Naive thymus-derived CD4-positive, alpha-beta T cell (primary cell): ENCODE measurements at regions not wholly inside any gene's neighbourhood (a gene's known extent, or its start where the extent isn't known, plus 50 kb on each side); places are given as distances from the start of the nearest gene placed in this dataset.

Source experiments
- ATAC-seq: fragments of 150-1000 bp; cut with Tn5 transposase; 2 replicates; pipeline ENCODE4 v1.10.0; 2021; ENCODE audit warnings: mild to moderate bottlenecking, moderate library complexity
- CTCF ChIA-PET: fragments of 350-600 bp; sonication (Branson Sonifier 250); formaldehyde crosslinking; loops from one replicate; lab custom pipeline; 2021; ENCODE audit warnings: antibody characterized with exemption; lab: Charles Lee
- POLR2A ChIA-PET: fragments of 350-600 bp; sonication (Branson Sonifier 250); formaldehyde crosslinking; loops from one replicate; lab custom pipeline; 2021; ENCODE audit warnings: antibody characterized with exemption, inconsistent platforms; lab: Charles Lee
- DNase-seq, 9 donors: peaks; one replicate each; pipeline versions ENCODE4 v3.0.0 to v3.0.0-alpha.2; 2020 to 2022; ENCODE audit warnings: mixed read lengths in 1 of 9
- H3K27ac ChIP-seq: one replicate; pipeline ENCODE4 v1.7.0; 2013; ENCODE audit warnings: mild to moderate bottlenecking, low read depth, low read length, moderate library complexity
- H3K27me3 ChIP-seq, 2 donors: one replicate each; pipeline ENCODE4 v1.7.0; 2013; ENCODE audit warnings: low read length in 2 of 2, mild to moderate bottlenecking in 2 of 2, moderate library complexity in 2 of 2; ENCODE audit not compliant: control insufficient read depth in 2 of 2, insufficient read depth in 2 of 2
- H3K36me3 ChIP-seq, 3 experiments: 1 replicate in 2 of 3; 2 replicates in 1 of 3; pipeline ENCODE4 v1.7.0; 2013; ENCODE audit warnings: low read length in 3 of 3, mild to moderate bottlenecking in 3 of 3, moderate library complexity in 1 of 3; ENCODE audit not compliant: insufficient read depth in 3 of 3, control insufficient read depth in 2 of 3
- H3K4me1 ChIP-seq, 2 donors: one replicate each; pipeline ENCODE4 v1.7.0; 2013; ENCODE audit warnings: low read length in 2 of 2, mild to moderate bottlenecking in 2 of 2, moderate library complexity in 1 of 2; ENCODE audit not compliant: control insufficient read depth in 2 of 2, insufficient read depth in 2 of 2
- H3K4me3 ChIP-seq: 2 replicates; pipeline ENCODE4 v1.7.0; 2013; ENCODE audit warnings: mild to moderate bottlenecking, low read length
- H3K9me3 ChIP-seq, 3 experiments: 1 replicate in 2 of 3; 2 replicates in 1 of 3; pipeline ENCODE4 v1.7.0; 2013; ENCODE audit warnings: low read length in 3 of 3; ENCODE audit not compliant: control insufficient read depth in 2 of 3
- H3K27ac Mint-ChIP-seq, 9 donors: one replicate each; pipeline ENCODE4 v1.8.0; 2020 to 2022; ENCODE audit warnings: mixed read lengths in 9 of 9, mild to moderate bottlenecking in 8 of 9, moderate library complexity in 5 of 9, inconsistent platforms in 2 of 9
- H3K27me3 Mint-ChIP-seq, 5 donors: one replicate each; pipeline ENCODE4 v1.8.0; 2021 to 2022; ENCODE audit warnings: mixed read lengths in 5 of 5, mild to moderate bottlenecking in 1 of 5
- H3K36me3 Mint-ChIP-seq, 5 donors: one replicate each; pipeline ENCODE4 v1.8.0; 2020 to 2022; ENCODE audit warnings: mixed read lengths in 5 of 5, mild to moderate bottlenecking in 3 of 5, inconsistent platforms in 1 of 5
- H3K4me1 Mint-ChIP-seq, 7 donors: one replicate each; pipeline ENCODE4 v1.8.0; 2020 to 2022; ENCODE audit warnings: mixed read lengths in 7 of 7, mild to moderate bottlenecking in 3 of 7, inconsistent platforms in 1 of 7
- H3K4me3 Mint-ChIP-seq, 10 donors: one replicate each; pipeline ENCODE4 v1.8.0; 2020 to 2022; ENCODE audit warnings: mild to moderate bottlenecking in 10 of 10, mixed read lengths in 10 of 10, moderate library complexity in 6 of 10, inconsistent platforms in 2 of 10
- H3K9me3 Mint-ChIP-seq, 11 donors: one replicate each; pipeline ENCODE4 v1.8.0; 2020 to 2022; ENCODE audit warnings: mixed read lengths in 11 of 11, mild to moderate bottlenecking in 4 of 11, inconsistent platforms in 1 of 11, moderate library complexity in 1 of 11
- intact Hi-C, 2 donors: fragments of 100-400 bp; cut with micrococcal nuclease; formaldehyde crosslinking; loops; one replicate each; pipeline ENCODE4 v1.15.1; 2023

DNA sequence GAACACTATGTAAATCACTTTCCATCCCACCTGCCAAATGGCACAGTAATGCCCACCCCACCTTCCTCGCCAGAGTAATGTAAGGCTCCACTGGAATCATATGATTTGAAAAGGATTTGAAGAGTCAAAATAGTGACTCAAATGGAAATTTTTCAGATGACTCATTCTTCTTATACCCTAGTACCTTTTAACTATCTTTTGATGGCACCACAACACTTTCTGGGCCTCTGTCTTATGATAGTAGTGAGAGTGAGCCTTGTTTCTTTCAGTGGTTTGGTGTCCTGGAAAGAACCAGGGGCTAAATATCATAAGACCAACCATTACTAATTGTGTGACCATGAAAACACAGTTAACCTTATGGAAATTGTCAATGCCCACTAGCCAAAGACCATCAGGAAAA lies 235.4 kb upstream of the SLC14A2 start:
- ATAC-seq (no peak), DNase-seq (no peak)
- Histone ChIP-seq H3K4me3 (no peak overlapping the region), H3K9me3 (no peaks in the 10 kb centered on the region), H3K4me1 (no peaks in the 10 kb centered on the region), H3K27me3 (no peaks in the 10 kb centered on the region), H3K27ac (no peak overlapping the region), H3K36me3 (no peaks in the 10 kb centered on the region)
- intact Hi-C loops, result loop anchor here in 1 of 2 donors (10.0 kb wide), 1 partner anchor 1245 kb away; no protein-coding TSS in a partner anchor
- no peaks in the 10 kb centered on the region for H3K4me1 Mint-ChIP-seq
- H3K4me3 Mint-ChIP-seq, result no peak overlapping the region
- H3K27me3 Mint-ChIP-seq, result peaks cover 18 to 34% (median 28%) of the 10 kb centered on the region in 5 donors
- H3K36me3 Mint-ChIP-seq, result no peaks in the 10 kb centered on the region
- POLR2A ChIA-PET, result no interaction called here
- CTCF ChIA-PET, result no interaction called here
- peaks cover 0 to 3% (median 0%) of the 10 kb centered on the region in 11 donors for H3K9me3 Mint-ChIP-seq
- H3K27ac Mint-ChIP-seq, result no peak overlapping the region

DNA sequence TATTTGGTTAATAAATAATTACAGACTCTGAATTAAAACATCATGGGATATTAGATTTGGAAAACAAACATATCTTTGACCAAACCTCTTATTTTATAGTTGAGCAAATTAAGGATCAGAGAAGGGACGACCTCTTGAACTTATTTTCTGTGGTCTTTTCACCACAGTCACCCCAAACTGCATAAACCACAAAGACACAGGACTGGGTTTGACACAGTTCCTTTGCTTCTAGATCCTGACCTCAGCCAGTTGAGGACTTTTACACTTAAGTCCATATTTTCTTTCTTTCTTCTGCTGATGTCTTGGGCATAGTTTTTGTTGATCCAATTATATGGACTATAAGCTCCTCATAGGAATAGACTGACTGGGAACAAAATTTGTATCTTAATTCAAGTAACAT lies 234.0 kb upstream of the SLC14A2 start:
- Histone ChIP-seq H3K27ac (no peak overlapping the region), H3K4me3 (no peak overlapping the region), H3K4me1 (no peaks in the 10 kb centered on the region), H3K27me3 (no peaks in the 10 kb centered on the region), H3K9me3 (no peaks in the 10 kb centered on the region), H3K36me3 (no peaks in the 10 kb centered on the region)
- H3K27ac Mint-ChIP-seq, result no peak overlapping the region
- H3K4me1 Mint-ChIP-seq, result no peaks in the 10 kb centered on the region
- intact Hi-C loops, result loop anchor here in 1 of 2 donors (10.0 kb wide), 1 partner anchor 1246 kb away; no protein-coding TSS in a partner anchor
- POLR2A ChIA-PET, result no interaction called here
- no peaks in the 10 kb centered on the region for H3K36me3 Mint-ChIP-seq
- CTCF ChIA-PET, result no interaction called here
- H3K27me3 Mint-ChIP-seq, result peaks cover 25 to 38% (median 34%) of the 10 kb centered on the region in 5 donors
- ATAC-seq (no peak), DNase-seq (no peak)
- H3K4me3 Mint-ChIP-seq, result no peak overlapping the region
- peaks cover 0 to 1% (median 0%) of the 10 kb centered on the region in 11 donors for H3K9me3 Mint-ChIP-seq

DNA sequence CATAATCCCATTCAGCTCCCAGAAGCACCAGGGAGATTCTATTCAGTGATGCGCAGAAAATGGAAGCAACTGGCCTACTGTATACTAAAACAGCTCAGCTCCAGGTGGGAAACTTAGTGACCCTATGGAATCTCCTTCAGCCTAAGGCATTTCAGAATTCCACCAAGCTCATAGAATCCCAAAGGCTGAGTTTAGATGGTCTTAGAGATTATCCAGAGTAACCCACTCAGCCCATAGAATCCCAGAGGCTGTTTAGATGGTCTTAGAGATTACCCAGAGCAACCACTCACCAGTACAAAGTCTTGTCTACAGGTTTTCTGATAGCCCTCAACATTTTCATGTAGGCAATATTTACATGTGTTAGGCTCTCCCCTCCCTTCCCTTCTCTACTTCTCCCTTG lies 232.0 kb upstream of the SLC14A2 start:
- Histone ChIP-seq H3K27ac (no peak overlapping the region), H3K4me3 (no peak overlapping the region), H3K4me1 (no peaks in the 10 kb centered on the region), H3K36me3 (no peaks in the 10 kb centered on the region), H3K27me3 (no peaks in the 10 kb centered on the region), H3K9me3 (no peaks in the 10 kb centered on the region)
- ATAC-seq, result no peak
- DNase-seq, result no peak
- intact Hi-C loops, result loop anchor here in 1 of 2 donors (10.0 kb wide), 1 partner anchor 1248 kb away; no protein-coding TSS in a partner anchor
- CTCF ChIA-PET, result no interaction called here
- POLR2A ChIA-PET, result no interaction called here
- peaks cover 0 to 3% (median 0%) of the 10 kb centered on the region in 11 donors for H3K9me3 Mint-ChIP-seq
- H3K36me3 Mint-ChIP-seq, result no peaks in the 10 kb centered on the region
- no peak overlapping the region for H3K4me3 Mint-ChIP-seq
- H3K27ac Mint-ChIP-seq, result no peak overlapping the region
- H3K4me1 Mint-ChIP-seq, result no peaks in the 10 kb centered on the region
- H3K27me3 Mint-ChIP-seq, result peaks cover 15 to 33% (median 27%) of the 10 kb centered on the region in 5 donors

DNA sequence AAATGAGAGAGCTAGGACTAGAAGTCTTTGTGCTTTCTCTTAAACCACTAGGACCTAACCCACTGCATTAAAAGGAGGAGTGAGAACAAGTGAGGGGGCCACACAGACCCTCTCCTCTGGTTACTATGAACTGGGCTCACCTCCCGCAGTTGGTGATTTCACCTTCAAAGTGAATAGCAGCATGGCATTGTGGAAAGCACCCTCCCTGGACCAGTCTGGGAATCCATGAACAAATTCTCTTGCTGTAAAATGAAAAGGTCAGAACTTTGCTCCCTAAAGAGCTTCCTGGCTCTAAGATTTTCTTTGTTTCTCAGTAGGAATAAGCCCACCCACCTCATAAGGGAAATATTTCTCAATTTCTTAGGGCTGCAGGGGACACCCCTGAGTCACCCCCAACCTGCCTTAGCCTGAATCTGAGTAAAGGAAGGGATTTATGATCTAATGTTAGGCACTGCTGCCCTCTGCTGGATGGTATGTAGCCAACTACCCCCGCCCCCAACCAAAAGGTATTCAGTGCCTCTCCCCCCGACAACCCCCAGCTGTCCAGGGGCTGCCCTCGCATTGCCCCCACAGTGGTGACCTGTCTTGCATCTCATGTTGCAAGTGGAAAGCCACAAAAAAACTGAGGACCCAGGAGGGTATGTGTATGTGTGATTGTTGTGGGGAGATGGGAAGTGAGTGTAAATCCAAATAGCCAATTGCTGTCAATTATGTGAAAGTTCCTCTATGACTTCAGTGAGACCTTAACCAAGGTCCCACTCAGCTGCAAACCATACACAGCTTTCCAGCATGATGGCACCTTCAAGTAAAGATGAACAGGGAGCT lies 230.9 kb upstream of the SLC14A2 start:
- H3K27me3 Mint-ChIP-seq, result peaks cover 15 to 33% (median 24%) of the 10 kb centered on the region in 5 donors
- CTCF ChIA-PET, result no interaction called here

DNA sequence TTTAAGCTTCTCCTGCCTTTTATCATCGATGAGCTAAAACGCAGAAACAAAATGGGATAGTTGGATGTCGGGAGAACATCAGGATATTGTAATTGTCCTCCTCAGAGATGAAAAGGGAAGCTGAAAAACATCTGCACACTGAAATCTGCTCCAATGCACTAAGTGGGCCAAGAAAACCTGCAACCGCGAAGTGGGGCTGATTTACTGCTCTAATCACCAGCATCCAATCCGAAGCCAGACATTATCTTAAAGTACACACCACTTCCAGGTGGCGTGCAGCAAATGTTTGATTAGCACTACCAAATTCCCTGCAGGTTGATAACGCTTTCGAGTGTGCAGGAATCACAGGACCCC lies 230.3 kb upstream of the SLC14A2 start:
- peaks cover 0 to 3% (median 0%) of the 10 kb centered on the region in 11 donors for H3K9me3 Mint-ChIP-seq
- CTCF ChIA-PET, result no interaction called here
- peaks cover 15 to 33% (median 23%) of the 10 kb centered on the region in 5 donors for H3K27me3 Mint-ChIP-seq
- POLR2A ChIA-PET, result no interaction called here
- intact Hi-C loops, result loop anchor here in 1 of 2 donors (1.0 to 10.0 kb wide), 3 partner anchors 110 to 1250 kb away; no protein-coding TSS in a partner anchor
- DNase-seq (no peak), ATAC-seq (no peak)
- Histone ChIP-seq H3K4me3 (no peak overlapping the region), H3K27me3 (no peaks in the 10 kb centered on the region), H3K4me1 (no peaks in the 10 kb centered on the region), H3K27ac (no peak overlapping the region), H3K36me3 (no peaks in the 10 kb centered on the region), H3K9me3 (no peaks in the 10 kb centered on the region)
- no peaks in the 10 kb centered on the region for H3K36me3 Mint-ChIP-seq
- H3K27ac Mint-ChIP-seq, result no peak overlapping the region
- H3K4me3 Mint-ChIP-seq, result no peak overlapping the region
- H3K4me1 Mint-ChIP-seq, result no peaks in the 10 kb centered on the region

More for the DNA sequence above, 230.9 kb upstream of the SLC14A2 start:
- H3K27me3 ChIP-seq, result no peaks in the 10 kb centered on the region
- no peaks in the 10 kb centered on the region for H3K9me3 ChIP-seq
- Mint-ChIP-seq H3K36me3 (no peaks in the 10 kb centered on the region), H3K4me1 (no peaks in the 10 kb centered on the region), H3K4me3 (no peak overlapping the region), H3K9me3 (peaks cover 0 to 3% (median 0%) of the 10 kb centered on the region in 11 donors), H3K27ac (no peak overlapping the region)
- H3K27ac ChIP-seq, result no peak overlapping the region
- peak; percentile 65 for ATAC-seq
- peak in 5 of 9 donors; percentile 0 to 24 (median 7) for DNase-seq
- no peak overlapping the region for H3K4me3 ChIP-seq
- intact Hi-C loops, result loop anchor here in 1 of 2 donors (1.0 to 10.0 kb wide), 3 partner anchors 109 to 1250 kb away; no protein-coding TSS in a partner anchor
- no peaks in the 10 kb centered on the region for H3K4me1 ChIP-seq
- H3K36me3 ChIP-seq, result no peaks in the 10 kb centered on the region
- POLR2A ChIA-PET, result no interaction called here

DNA sequence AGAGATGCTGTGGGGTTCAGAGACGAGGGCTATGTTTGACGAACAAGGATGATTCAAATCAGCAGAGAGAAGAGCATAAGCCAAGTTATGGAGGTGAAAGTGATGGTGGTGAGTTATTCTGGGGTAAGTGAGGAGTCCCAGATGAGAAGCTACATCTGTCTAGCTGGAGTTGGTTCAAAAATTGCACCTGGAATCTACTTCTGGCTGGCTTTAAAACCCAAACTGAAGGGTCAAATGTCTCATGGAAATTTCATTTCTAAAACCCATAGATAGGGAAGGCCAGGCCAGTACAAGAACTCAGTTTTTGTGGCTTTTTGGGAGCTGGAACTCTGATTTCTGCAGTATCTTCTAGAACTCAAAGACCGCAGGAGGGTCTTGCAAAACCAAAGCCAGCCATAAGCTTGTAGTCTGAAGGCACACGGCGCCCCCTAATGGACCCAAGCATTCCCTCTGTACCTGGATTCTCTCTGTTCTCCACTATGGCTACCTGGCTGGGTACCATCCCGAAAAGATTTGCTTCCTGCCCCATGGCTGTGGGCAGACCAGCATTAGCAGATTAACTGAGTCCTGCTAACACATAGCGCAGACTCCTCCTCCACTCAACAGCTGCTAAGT lies 229.1 kb upstream of the SLC14A2 start:
- H3K27me3 Mint-ChIP-seq, result peaks cover 15 to 33% (median 23%) of the 10 kb centered on the region in 5 donors
- no peaks in the 10 kb centered on the region for H3K4me1 Mint-ChIP-seq
- no peak overlapping the region for H3K27ac Mint-ChIP-seq
- H3K9me3 ChIP-seq, result no peaks in the 10 kb centered on the region
- POLR2A ChIA-PET, result no interaction called here
- DNase-seq (no peak), ATAC-seq (no peak)
- H3K9me3 Mint-ChIP-seq, result peaks cover 0 to 3% (median 0%) of the 10 kb centered on the region in 11 donors
- H3K36me3 ChIP-seq, result no peaks in the 10 kb centered on the region
- CTCF ChIA-PET, result interaction anchor here (0.6 kb wide), 1 partner anchor 28 kb away, joined by 7 read pairs; no protein-coding TSS in a partner anchor
- no peaks in the 10 kb centered on the region for H3K4me1 ChIP-seq
- H3K4me3 Mint-ChIP-seq, result no peak overlapping the region
- no peak overlapping the region for H3K4me3 ChIP-seq
- H3K36me3 Mint-ChIP-seq, result no peaks in the 10 kb centered on the region
- no peak overlapping the region for H3K27ac ChIP-seq
- intact Hi-C loops, result loop anchor here in 1 of 2 donors (10.0 kb wide), 1 partner anchor 1251 kb away; no protein-coding TSS in a partner anchor
- H3K27me3 ChIP-seq, result no peaks in the 10 kb centered on the region
